DND-41 (cell line): ENCODE measurements at regions not wholly inside any gene's neighbourhood (a gene's known extent, or its start where the extent isn't known, plus 50 kb on each side); places are given as distances from the start of the nearest gene placed in this dataset.

Experiments used
- ATAC-seq: fragments of 200-7000 bp; cut with Tn5 transposase; 3 replicates; pipeline ENCODE4 v1.9.1; 2021; ENCODE audit warnings: low read depth; ENCODE audit not compliant: insufficient read depth
- DNase-seq: peaks from one replicate; pipeline ENCODE4 v3.0.0-alpha.2; 2020
- H2AFZ ChIP-seq: 2 replicates; pipeline ENCODE4 v1.6.0; 2012; ENCODE audit warnings: low read depth, low read length
- H3K27ac ChIP-seq: 2 replicates; pipeline ENCODE4 v1.5.1; 2012; ENCODE audit warnings: low read length, inconsistent platforms
- H3K27me3 ChIP-seq: fragments of 200-600 bp; sonication (generic); 2 replicates; pipeline ENCODE4 v1.6.0; 2012; ENCODE audit warnings: low read length, mild to moderate bottlenecking, inconsistent platforms; ENCODE audit not compliant: insufficient read depth, poor library complexity
- H3K36me3 ChIP-seq: 2 replicates; pipeline ENCODE4 v1.5.1; 2012; ENCODE audit warnings: low read length, inconsistent platforms; ENCODE audit not compliant: insufficient read depth
- H3K4me1 ChIP-seq: 2 replicates; pipeline ENCODE4 v1.5.1; 2012; ENCODE audit warnings: mild to moderate bottlenecking, low read length; ENCODE audit not compliant: insufficient read depth
- H3K4me2 ChIP-seq: 2 replicates; pipeline ENCODE4 v1.6.0; 2012; ENCODE audit warnings: mild to moderate bottlenecking, moderate library complexity, low read length, inconsistent platforms; ENCODE audit not compliant: insufficient read depth
- H3K4me3 ChIP-seq, 2 experiments: fragments of 200-600 bp in 1 of 2; shearing (Covaris generic) in 1 of 2; 2 replicates each; pipeline ENCODE4 v1.5.1; 2012 to 2016; ENCODE audit warnings: inconsistent platforms in 2 of 2, low read length in 2 of 2, mild to moderate bottlenecking in 2 of 2, low read depth in 1 of 2, moderate library complexity in 1 of 2
- H3K79me2 ChIP-seq: 2 replicates; pipeline ENCODE4 v1.6.0; 2012; ENCODE audit warnings: low read length, inconsistent platforms; ENCODE audit not compliant: insufficient read depth
- H3K9ac ChIP-seq: 2 replicates; pipeline ENCODE4 v1.6.0; 2012; ENCODE audit warnings: low read depth, mild to moderate bottlenecking, inconsistent platforms, low read length, moderate library complexity
- H3K9me3 ChIP-seq: 2 replicates; pipeline ENCODE4 v1.5.1; 2012; ENCODE audit warnings: low read length, moderate library complexity, mild to moderate bottlenecking, inconsistent platforms; ENCODE audit not compliant: insufficient read depth, severe bottlenecking
- H4K20me1 ChIP-seq: 2 replicates; pipeline ENCODE4 v1.6.0; 2012; ENCODE audit warnings: low read length; ENCODE audit not compliant: insufficient read depth
- CTCF ChIP-seq: IDR thresholded peaks from 2 replicates; pipeline ENCODE4 v1.5.1; 2012; ENCODE audit warnings: borderline replicate concordance, low read length, moderate library complexity, mild to moderate bottlenecking; ENCODE audit not compliant: poor library complexity, severe bottlenecking; ENCODE audit errors: extremely low read depth
- EZH2 ChIP-seq: IDR thresholded peaks from 3 replicates; pipeline ENCODE4 v1.6.1; 2012; ENCODE audit warnings: borderline replicate concordance, low read depth, mild to moderate bottlenecking, moderate library complexity, low read length, inconsistent platforms; ENCODE audit not compliant: severe bottlenecking

GRCh38 chr12:115623275-115623674 is 654.2 kb downstream of the MED13L start:
- no peaks in the 10 kb centered on the region for H3K4me1 ChIP-seq
- no peaks in the 10 kb centered on the region for H3K27me3 ChIP-seq
- no peak overlapping the region for H3K27ac ChIP-seq
- H3K4me2 ChIP-seq = no peak overlapping the region
- no peaks in the 10 kb centered on the region for H3K9me3 ChIP-seq
- H2AFZ ChIP-seq = no peak overlapping the region
- no peak for DNase-seq
- no peak for ATAC-seq
- H3K79me2 ChIP-seq = no peaks in the 10 kb centered on the region
- no peak overlapping the region for H3K4me3 ChIP-seq
- no peak for TF ChIP-seq CTCF
- no peak for TF ChIP-seq EZH2
- H3K36me3 ChIP-seq = no peaks in the 10 kb centered on the region
- H4K20me1 ChIP-seq = no peaks in the 10 kb centered on the region
- no peak overlapping the region for H3K9ac ChIP-seq

GRCh38 chr12:115620816-115621215 is 656.7 kb downstream of the MED13L start:
- H3K4me1 ChIP-seq = no peaks in the 10 kb centered on the region
- H3K9ac ChIP-seq = no peak overlapping the region
- DNase-seq = no peak
- H3K4me3 ChIP-seq = no peak overlapping the region
- no peak overlapping the region for H3K27ac ChIP-seq
- H3K4me2 ChIP-seq = no peak overlapping the region
- no peak overlapping the region for H2AFZ ChIP-seq
- H3K79me2 ChIP-seq = no peaks in the 10 kb centered on the region
- no peaks in the 10 kb centered on the region for H3K9me3 ChIP-seq
- no peak for TF ChIP-seq EZH2
- no peak for TF ChIP-seq CTCF
- no peaks in the 10 kb centered on the region for H3K36me3 ChIP-seq
- no peaks in the 10 kb centered on the region for H4K20me1 ChIP-seq
- ATAC-seq = no peak
- H3K27me3 ChIP-seq = no peaks in the 10 kb centered on the region

- ATAC-seq = no peak
- Histone ChIP-seq H3K27me3 (no peaks in the 10 kb centered on the region), H3K4me3 (no peak overlapping the region), H3K36me3 (no peaks in the 10 kb centered on the region), H3K9ac (no peak overlapping the region), H3K4me2 (no peak overlapping the region), H3K4me1 (no peaks in the 10 kb centered on the region), H3K27ac (no peak overlapping the region), H4K20me1 (no peaks in the 10 kb centered on the region), H3K9me3 (no peaks in the 10 kb centered on the region), H3K79me2 (no peaks in the 10 kb centered on the region), H2AFZ (no peak overlapping the region)
- no peak for TF ChIP-seq CTCF
- TF ChIP-seq EZH2 = no peak
- DNase-seq = no peak
Observed at GRCh38 chr12:115619889-115620288, 657.6 kb downstream of the MED13L start.

- H3K79me2 ChIP-seq = no peaks in the 10 kb centered on the region
- no peaks in the 10 kb centered on the region for H3K36me3 ChIP-seq
- TF ChIP-seq CTCF = no peak
- DNase-seq (no peak), ATAC-seq (no peak)
- no peak overlapping the region for H2AFZ ChIP-seq
- no peak overlapping the region for H3K27ac ChIP-seq
- H3K27me3 ChIP-seq = no peaks in the 10 kb centered on the region
- no peak overlapping the region for H3K4me3 ChIP-seq
- H4K20me1 ChIP-seq = no peaks in the 10 kb centered on the region
- H3K9me3 ChIP-seq = no peaks in the 10 kb centered on the region
- H3K9ac ChIP-seq = no peak overlapping the region
- no peaks in the 10 kb centered on the region for H3K4me1 ChIP-seq
- no peak overlapping the region for H3K4me2 ChIP-seq
Observed at GRCh38 chr12:115619061-115619460, 658.4 kb downstream of the MED13L start.
